HCT116 (cell line): ENCODE measurements at regions not wholly inside any gene's neighbourhood (a gene's known extent, or its start where the extent isn't known, plus 50 kb on each side); places are given as distances from the start of the nearest gene placed in this dataset.

Experiments used
- CTCF ChIP-seq, 3 experiments: fragments of 200-600 bp in 1 of 3; sonication (generic) in 1 of 3; IDR thresholded peaks in 2 of 3; conservative IDR thresholded peaks in 1 of 3; 2 replicates each; pipeline ENCODE4 v1.5.1; 2012 to 2017; ENCODE audit warnings: low read depth in 2 of 3, low read length in 2 of 3, antibody characterized with exemption in 1 of 3, borderline replicate concordance in 1 of 3, control low read depth in 1 of 3, mild to moderate bottlenecking in 1 of 3, mixed read lengths in 1 of 3, mixed run types in 1 of 3, moderate library complexity in 1 of 3; ENCODE audit not compliant: insufficient read depth in 1 of 3
- POLR2A ChIP-seq: IDR thresholded peaks from 2 replicates; pipeline ENCODE4 v1.7.0; 2011; ENCODE audit warnings: borderline replicate concordance; ENCODE audit not compliant: insufficient read depth, insufficient read length; ENCODE audit errors: extremely low read depth
- SP1 ChIP-seq: IDR thresholded peaks from 2 replicates; pipeline ENCODE4 v1.6.1; 2012; ENCODE audit warnings: low read depth

GRCh38 chr3:197406266-197406665 is 107.9 kb upstream of the DLG1 start:
- TF ChIP-seq POLR2A (no peak), CTCF (IDR thresholded peaks at IDR 0.05 in 2 of 3, conservative IDR thresholded peaks at IDR 0.05 in 1 of 3; ENCODE audit: borderline replicate concordance in 1 of 3, insufficient read depth in 1 of 3, low read depth in 2 of 3, low read length in 2 of 3) (no peak), SP1 (no peak)
